GM12892 (cell line): ENCODE measurements at regions not wholly inside any gene's neighbourhood (a gene's known extent, or its start where the extent isn't known, plus 50 kb on each side); places are given as distances from the start of the nearest gene placed in this dataset.

Source experiments
- POLR2A ChIP-seq: IDR thresholded peaks from 2 replicates; pipeline ENCODE4 v1.6.1; 2011; ENCODE audit warnings: low read depth, low read length, control low read depth
- TAF1 ChIP-seq: IDR thresholded peaks from 2 replicates; pipeline ENCODE4 v1.6.1; 2011; ENCODE audit warnings: low read depth, mild to moderate bottlenecking, control low read depth, low read length, borderline replicate concordance

DNA sequence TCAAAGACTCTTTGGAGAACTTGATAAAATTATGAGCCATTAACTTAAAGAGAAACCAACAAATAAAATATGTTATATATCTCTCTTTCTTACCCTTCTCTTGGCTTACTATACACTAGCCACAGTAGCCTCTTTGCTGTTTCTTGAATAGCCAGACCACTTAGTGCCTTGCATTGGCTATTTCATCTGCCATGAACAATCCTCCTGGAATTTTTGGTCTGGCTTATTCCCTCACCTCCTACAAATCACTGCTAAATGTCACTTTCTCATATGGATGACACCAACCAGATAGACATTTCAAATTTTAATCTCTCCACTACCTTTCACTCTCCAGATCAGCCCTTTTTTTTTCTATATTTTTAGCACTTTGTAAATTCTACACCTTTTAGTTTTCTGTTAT lies 1581.7 kb downstream of the EFNA5 start:
- TF ChIP-seq TAF1 (no peak), POLR2A (no peak)
